ENCODE measurements at regions not wholly inside any gene's neighbourhood (a gene's known extent, or its start where the extent isn't known, plus 50 kb on each side); places are given as distances from the start of the nearest gene placed in this dataset.

GRCh38 chr18:78736015-78736690 is 243.5 kb upstream of the SALL3 start:
- no peak for TF ChIP-seq CTCF (IDR thresholded peaks at IDR 0.05; ENCODE audit: insufficient read depth, low read depth, low read length)
- Histone ChIP-seq H3K27me3 (ENCODE audit: control insufficient read depth, insufficient read depth, low read length) (no peaks in the 10 kb centered on the region), H3K36me3 (ENCODE audit: control insufficient read depth, insufficient read depth, low read length) (no peaks in the 10 kb centered on the region), H3K4me3 (ENCODE audit: low read depth, low read length) (no peak overlapping the region)
- CTCF ChIA-PET: no interaction called here
- no peak for DNase-seq (ENCODE audit: low read depth)
- POLR2A ChIA-PET: no interaction called here

- no peak for TF ChIP-seq CTCF (IDR thresholded peaks at IDR 0.05; ENCODE audit: insufficient read depth, low read depth, low read length)
- POLR2A ChIA-PET: no interaction called here
- Histone ChIP-seq H3K36me3 (ENCODE audit: control insufficient read depth, insufficient read depth, low read length) (no peaks in the 10 kb centered on the region), H3K4me3 (ENCODE audit: low read depth, low read length) (no peak overlapping the region), H3K27me3 (ENCODE audit: control insufficient read depth, insufficient read depth, low read length) (no peaks in the 10 kb centered on the region)
- no peak for DNase-seq (ENCODE audit: low read depth)
- CTCF ChIA-PET: no interaction called here
These were observed 242.4 kb upstream of the SALL3 start for GRCh38 chr18:78737006-78737915.

- no peak for TF ChIP-seq CTCF (IDR thresholded peaks at IDR 0.05; ENCODE audit: insufficient read depth, low read depth, low read length)
- Histone ChIP-seq H3K27me3 (ENCODE audit: control insufficient read depth, insufficient read depth, low read length) (no peaks in the 10 kb centered on the region), H3K36me3 (ENCODE audit: control insufficient read depth, insufficient read depth, low read length) (no peaks in the 10 kb centered on the region), H3K4me3 (ENCODE audit: low read depth, low read length) (no peak overlapping the region)
- CTCF ChIA-PET: no interaction called here
- DNase-seq (ENCODE audit: low read depth): no peak
- POLR2A ChIA-PET: no interaction called here
These were observed 241.4 kb upstream of the SALL3 start for GRCh38 chr18:78738076-78738690.

GRCh38 chr18:78739115-78739514 is 240.5 kb upstream of the SALL3 start:
- CTCF ChIA-PET: no interaction called here

More at GRCh38 chr18:78739115-78739514, 240.5 kb upstream of the SALL3 start:
- H3K36me3 ChIP-seq (ENCODE audit: control insufficient read depth, insufficient read depth, low read length): no peaks in the 10 kb centered on the region
- no peak for TF ChIP-seq CTCF (IDR thresholded peaks at IDR 0.05; ENCODE audit: insufficient read depth, low read depth, low read length)
- no peak overlapping the region for H3K4me3 ChIP-seq (ENCODE audit: low read depth, low read length)
- POLR2A ChIA-PET: no interaction called here
- H3K27me3 ChIP-seq (ENCODE audit: control insufficient read depth, insufficient read depth, low read length): no peaks in the 10 kb centered on the region
- DNase-seq (ENCODE audit: low read depth): no peak
